Astrocyte of the cerebellum (primary cell): ENCODE measurements at regions not wholly inside any gene's neighbourhood (a gene's known extent, or its start where the extent isn't known, plus 50 kb on each side); places are given as distances from the start of the nearest gene placed in this dataset.

ENCODE experiments used
- DNase-seq: peaks from one replicate; pipeline ENCODE4 v3.0.0-alpha.2; 2011; ENCODE audit warnings: low read depth
- H3K4me3 ChIP-seq: 2 replicates; pipeline ENCODE4 v1.5.1; 2011; ENCODE audit warnings: mild to moderate bottlenecking, low read depth, low read length, moderate library complexity
- in situ Hi-C: cut with HindIII; loops from 2 replicates; pipeline ENCODE4 v1.10.0; 2017; ENCODE audit warnings: low sequenced_read_pairs
- TF ChIP-seq, protein P1 (sequence below): IDR thresholded peaks from 2 replicates; pipeline ENCODE4 v1.5.1; 2012; ENCODE audit warnings: low read length, low read depth, moderate library complexity, mild to moderate bottlenecking; ENCODE audit errors: missing control alignments

DNA sequence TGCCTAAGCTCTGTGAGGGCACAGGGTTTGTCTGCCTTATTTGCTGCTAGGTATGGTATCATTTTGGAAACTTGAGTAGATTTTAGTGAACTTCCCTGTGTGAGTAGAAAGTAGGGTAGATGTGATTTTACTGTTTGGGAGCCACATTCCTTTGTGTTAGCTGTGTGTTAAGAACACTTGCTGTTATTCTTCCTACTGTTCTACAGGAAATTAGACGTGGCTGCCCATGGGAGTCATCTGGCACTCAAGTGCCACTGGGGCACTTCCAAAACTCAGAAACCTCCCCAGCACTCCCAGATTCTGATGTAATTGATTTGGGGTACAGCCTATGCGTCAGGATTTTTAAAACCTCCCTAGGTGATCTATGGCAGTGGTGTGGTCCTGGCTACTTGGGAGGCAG is 369.9 kb upstream of the C2CD4B start:
- DNase-seq: no peak
- TF ChIP-seq, protein P1, sequence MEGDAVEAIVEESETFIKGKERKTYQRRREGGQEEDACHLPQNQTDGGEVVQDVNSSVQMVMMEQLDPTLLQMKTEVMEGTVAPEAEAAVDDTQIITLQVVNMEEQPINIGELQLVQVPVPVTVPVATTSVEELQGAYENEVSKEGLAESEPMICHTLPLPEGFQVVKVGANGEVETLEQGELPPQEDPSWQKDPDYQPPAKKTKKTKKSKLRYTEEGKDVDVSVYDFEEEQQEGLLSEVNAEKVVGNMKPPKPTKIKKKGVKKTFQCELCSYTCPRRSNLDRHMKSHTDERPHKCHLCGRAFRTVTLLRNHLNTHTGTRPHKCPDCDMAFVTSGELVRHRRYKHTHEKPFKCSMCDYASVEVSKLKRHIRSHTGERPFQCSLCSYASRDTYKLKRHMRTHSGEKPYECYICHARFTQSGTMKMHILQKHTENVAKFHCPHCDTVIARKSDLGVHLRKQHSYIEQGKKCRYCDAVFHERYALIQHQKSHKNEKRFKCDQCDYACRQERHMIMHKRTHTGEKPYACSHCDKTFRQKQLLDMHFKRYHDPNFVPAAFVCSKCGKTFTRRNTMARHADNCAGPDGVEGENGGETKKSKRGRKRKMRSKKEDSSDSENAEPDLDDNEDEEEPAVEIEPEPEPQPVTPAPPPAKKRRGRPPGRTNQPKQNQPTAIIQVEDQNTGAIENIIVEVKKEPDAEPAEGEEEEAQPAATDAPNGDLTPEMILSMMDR: no peak
- in situ Hi-C loops: no loop called here

DNA sequence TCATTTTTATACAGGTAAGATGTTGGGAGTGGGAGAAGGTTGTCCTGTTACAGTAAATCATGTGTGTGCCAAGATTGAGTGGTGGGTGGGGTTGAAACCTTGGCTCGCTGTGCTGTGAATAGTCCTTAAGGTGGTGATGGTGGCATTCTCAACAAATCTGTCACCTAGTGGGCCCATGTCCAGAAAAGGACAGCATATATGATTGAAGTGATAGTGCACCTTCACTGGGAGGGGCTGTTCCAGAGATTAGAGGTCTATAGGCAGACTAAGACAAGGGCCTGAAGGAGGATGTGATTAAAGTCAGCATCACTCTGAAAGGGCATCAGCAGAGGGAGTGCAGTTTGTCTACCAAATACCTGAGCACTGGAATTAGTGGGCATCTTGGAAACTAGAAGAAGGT is 374.2 kb upstream of the C2CD4B start:
- DNase-seq: no peak
- no peak overlapping the region for H3K4me3 ChIP-seq
- in situ Hi-C loops: no loop called here
- TF ChIP-seq, protein P1: no peak

More for the DNA sequence above, 369.9 kb upstream of the C2CD4B start:
- no peak overlapping the region for H3K4me3 ChIP-seq

DNA sequence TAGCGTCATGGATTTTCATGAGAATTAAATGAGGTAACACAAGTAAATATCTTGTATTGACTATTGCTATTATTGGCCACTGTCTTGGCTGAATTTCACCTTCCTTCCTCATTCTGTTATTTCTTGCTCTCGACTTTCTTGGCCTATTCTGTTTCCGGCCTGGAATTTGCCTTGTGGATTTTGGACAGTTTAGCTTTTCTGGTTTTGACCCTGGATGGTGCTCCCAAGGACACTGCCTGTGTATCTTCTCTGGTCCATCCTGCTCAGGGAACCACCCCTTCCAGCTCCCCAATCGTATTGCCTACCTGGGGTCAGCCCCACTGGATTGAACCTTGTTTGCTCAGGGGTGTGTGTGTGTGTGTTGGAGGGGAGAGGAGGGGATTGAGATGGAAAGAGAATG is 376.2 kb upstream of the C2CD4B start:
- no peak for DNase-seq
- TF ChIP-seq, protein P1: no peak
- in situ Hi-C loops: no loop called here
- no peak overlapping the region for H3K4me3 ChIP-seq

DNA sequence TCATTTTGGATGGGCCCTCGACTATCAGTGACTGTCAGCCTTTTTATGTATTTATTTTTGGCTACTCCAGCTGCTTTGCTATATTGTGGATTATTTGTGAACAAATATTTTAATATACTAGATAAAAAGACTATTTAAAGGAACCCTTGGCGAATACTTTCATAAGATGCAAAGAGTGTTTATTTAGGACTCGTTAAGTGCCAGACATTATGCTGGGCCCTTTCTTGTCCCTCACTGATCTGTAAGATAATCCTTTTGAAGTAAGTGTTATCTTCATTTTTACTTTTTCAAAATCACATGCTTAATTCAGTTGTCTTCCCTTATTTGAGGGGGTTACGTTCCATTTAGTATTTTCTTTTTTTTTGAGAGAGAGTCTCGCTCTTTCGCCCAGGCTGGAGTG is 376.8 kb upstream of the C2CD4B start:
- H3K4me3 ChIP-seq: no peak overlapping the region
- TF ChIP-seq, protein P1: no peak
- DNase-seq: no peak
- in situ Hi-C loops: no loop called here

DNA sequence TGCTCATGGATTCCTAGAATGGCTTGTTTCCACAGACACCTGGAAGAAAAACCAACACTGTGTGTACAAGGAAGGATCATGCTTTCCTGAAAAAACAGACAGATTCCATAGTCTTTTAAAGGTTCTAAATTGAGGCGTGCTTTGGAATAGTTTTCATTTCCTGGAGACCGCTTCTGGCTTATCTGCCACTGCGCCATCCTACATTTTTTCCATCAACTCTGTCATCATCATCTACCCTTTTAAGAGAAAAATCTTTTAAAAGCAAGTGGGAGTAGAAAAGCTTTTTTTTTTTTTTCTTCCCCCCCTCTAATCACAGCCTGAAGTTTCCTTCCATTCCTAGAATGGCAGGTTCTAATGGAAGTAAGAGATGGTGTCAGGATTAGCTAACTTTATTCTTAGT is 379.4 kb upstream of the C2CD4B start:
- DNase-seq: no peak
- H3K4me3 ChIP-seq: no peak overlapping the region
- in situ Hi-C loops: no loop called here
- TF ChIP-seq, protein P1: no peak

DNA sequence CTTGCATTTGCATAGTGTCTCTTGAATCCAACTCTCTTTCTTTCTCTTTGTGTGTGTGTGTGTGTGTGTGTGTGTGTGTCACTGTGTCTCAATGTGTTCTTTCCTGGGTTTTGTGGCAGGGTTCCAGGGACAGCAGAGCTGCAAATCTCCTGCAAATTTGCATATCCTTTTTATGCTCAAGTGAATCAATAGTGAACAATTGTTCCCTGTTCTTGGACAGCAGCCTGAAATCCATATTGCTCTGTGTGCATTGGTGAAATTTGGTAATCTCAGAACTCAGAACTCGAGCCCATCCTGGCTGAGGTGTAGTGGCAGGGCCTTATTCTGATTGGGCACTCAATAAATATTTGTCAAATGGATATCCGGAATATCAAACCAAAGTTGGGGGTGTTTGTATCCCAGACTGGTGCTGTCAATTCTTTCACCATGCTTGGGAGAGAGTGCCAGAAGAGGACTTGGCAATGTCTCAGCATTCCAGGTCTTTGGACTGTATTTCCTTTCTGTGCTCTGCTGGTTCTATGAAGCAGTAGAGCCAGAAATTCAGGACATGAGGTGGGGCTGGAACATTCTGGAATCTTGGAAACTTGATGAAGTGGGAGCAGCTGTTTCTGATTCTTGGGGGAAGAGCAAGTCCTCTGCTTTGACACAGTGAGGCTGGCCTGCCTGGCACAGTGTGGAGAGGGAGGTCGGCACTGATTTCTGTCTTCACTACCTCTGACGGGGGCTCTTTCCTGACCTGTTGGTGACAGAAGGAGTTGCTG is 380.6 kb upstream of the C2CD4B start:
- H3K4me3 ChIP-seq: no peak overlapping the region
- TF ChIP-seq, protein P1: no peak
- in situ Hi-C loops: no loop called here
- peak; percentile 53 for DNase-seq
